ENCODE measurements at regions not wholly inside any gene's neighbourhood (a gene's known extent, or its start where the extent isn't known, plus 50 kb on each side); places are given as distances from the start of the nearest gene placed in this dataset.

DNA sequence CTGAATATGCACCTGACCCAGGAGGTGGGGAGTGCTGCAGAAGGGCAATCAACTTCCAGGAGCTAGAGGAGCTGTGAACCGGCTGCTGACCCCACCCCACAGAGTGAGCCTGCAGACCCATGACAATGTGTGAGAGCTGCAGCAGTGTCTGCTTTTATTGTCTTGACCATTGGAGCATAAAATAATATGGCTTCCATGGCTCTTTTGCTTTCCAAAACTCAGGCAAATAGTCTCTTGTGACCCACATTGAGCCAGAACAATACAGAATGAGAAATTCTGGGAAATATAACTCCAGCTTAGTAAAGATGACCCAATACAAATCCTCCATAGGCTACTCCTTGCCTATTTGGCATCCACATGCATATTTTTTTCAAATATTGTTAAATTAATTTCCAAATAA is 309.6 kb downstream of the PYDC2 start:
- DNase-seq (no peak), ATAC-seq (no peak)
- no peaks in the 10 kb centered on the region for H3K4me1 ChIP-seq (ENCODE audit: low read depth)
- intact Hi-C loops (cut with DNase I, micrococcal nuclease) = no loop called here
- no peaks in the 10 kb centered on the region for H3K36me3 ChIP-seq (ENCODE audit: low read depth)
- peaks cover 7% of the 10 kb centered on the region for H3K9me3 ChIP-seq
- H3K4me3 ChIP-seq = no peak overlapping the region
- TF ChIP-seq, protein P1, sequence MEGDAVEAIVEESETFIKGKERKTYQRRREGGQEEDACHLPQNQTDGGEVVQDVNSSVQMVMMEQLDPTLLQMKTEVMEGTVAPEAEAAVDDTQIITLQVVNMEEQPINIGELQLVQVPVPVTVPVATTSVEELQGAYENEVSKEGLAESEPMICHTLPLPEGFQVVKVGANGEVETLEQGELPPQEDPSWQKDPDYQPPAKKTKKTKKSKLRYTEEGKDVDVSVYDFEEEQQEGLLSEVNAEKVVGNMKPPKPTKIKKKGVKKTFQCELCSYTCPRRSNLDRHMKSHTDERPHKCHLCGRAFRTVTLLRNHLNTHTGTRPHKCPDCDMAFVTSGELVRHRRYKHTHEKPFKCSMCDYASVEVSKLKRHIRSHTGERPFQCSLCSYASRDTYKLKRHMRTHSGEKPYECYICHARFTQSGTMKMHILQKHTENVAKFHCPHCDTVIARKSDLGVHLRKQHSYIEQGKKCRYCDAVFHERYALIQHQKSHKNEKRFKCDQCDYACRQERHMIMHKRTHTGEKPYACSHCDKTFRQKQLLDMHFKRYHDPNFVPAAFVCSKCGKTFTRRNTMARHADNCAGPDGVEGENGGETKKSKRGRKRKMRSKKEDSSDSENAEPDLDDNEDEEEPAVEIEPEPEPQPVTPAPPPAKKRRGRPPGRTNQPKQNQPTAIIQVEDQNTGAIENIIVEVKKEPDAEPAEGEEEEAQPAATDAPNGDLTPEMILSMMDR (IDR thresholded peaks at IDR 0.05) = no peak

DNA sequence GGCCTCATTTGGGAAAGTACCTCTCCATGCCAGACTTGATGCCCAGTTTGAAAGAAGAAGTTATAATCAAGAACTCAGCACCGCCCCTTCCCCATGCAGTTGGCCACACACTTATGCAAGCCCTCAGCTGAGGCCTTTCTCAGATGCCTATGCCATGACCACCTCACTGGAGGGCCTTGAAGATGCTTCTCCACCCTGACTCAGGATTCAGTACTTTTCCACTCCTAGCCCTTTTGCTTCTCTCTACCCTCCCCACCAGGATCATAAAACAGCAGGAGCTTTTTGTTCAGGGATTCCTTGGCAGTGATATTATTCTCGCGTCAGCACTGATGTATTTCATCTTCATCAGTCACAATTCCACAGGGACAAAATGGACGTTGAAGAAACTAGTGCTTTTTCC is 313.5 kb downstream of the PYDC2 start:
- Histone ChIP-seq H3K36me3 (ENCODE audit: low read depth) (no peaks in the 10 kb centered on the region), H3K4me1 (ENCODE audit: low read depth) (no peaks in the 10 kb centered on the region), H3K9me3 (peaks cover 5% of the 10 kb centered on the region), H3K4me3 (no peak overlapping the region)
- no peak for DNase-seq
- intact Hi-C loops (cut with DNase I, micrococcal nuclease) = no loop called here
- no peak for ATAC-seq
- TF ChIP-seq, protein P1 (IDR thresholded peaks at IDR 0.05) = no peak

DNA sequence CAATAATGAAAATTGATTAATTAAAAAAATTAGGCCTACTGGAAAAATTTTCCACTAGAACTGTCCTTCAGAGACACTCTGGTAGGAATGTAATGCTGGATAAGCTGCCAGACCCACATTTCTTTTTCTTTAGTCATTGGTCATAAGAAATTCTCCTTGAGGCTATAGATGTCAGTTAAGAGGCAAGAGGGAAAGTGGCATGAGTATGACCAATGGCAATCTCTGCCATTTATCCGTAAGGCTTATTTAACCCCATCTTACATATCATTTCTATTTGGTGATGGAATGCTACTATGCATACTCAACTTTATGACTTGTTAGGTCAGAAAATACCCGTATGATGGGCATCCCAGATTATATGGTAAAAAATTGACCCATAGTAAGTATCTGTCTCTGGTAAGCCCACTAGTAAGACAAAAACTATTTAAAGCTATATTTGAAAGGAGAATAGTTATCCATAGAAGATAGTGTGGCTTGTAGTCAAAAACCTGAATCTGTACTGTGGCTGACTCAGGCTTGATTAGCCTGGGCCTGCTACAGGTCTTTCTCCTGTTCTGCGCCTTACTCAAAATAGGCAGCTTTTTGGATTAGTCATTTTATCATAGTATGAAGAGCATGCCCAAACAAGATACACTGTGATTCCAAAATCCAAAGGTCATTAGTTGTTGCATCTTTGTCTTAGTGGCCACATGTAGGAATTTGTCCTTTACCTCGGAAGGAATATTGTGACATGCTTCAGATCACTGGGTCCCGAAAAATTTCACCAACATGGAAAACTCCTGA is 314.7 kb downstream of the PYDC2 start:
- TF ChIP-seq, protein P1 (IDR thresholded peaks at IDR 0.05) = no peak
- DNase-seq (no peak), ATAC-seq (no peak)
- intact Hi-C loops (cut with DNase I, micrococcal nuclease) = no loop called here
- Histone ChIP-seq H3K36me3 (ENCODE audit: low read depth) (no peaks in the 10 kb centered on the region), H3K4me1 (ENCODE audit: low read depth) (no peaks in the 10 kb centered on the region), H3K4me3 (no peak overlapping the region), H3K9me3 (peaks cover 5% of the 10 kb centered on the region)

DNA sequence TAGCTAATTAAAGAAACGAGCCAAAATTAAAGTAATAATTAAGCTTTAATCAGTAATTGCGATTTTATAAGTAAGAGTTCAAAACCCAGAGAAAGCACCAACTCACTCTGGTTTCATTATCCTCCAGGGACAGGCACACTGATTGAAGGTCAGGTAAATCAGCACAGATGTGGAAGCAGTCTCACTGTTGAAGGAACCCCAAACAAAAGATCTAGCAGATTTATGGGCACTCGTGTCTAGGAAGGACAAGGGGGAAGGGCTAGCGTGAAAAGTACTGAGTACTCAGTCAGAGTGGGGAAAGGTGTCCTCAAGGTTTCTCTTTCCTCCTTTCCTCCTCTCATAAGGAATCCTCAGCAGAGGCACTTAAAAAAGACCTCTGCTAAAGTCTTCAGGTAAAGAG is 320.1 kb downstream of the PYDC2 start:
- Histone ChIP-seq H3K9me3 (peaks cover 5% of the 10 kb centered on the region), H3K36me3 (ENCODE audit: low read depth) (no peaks in the 10 kb centered on the region), H3K4me3 (no peak overlapping the region), H3K4me1 (ENCODE audit: low read depth) (no peaks in the 10 kb centered on the region)
- TF ChIP-seq, protein P1 (IDR thresholded peaks at IDR 0.05) = no peak
- no peak for ATAC-seq
- intact Hi-C loops (cut with DNase I, micrococcal nuclease) = no loop called here
- no peak for DNase-seq

DNA sequence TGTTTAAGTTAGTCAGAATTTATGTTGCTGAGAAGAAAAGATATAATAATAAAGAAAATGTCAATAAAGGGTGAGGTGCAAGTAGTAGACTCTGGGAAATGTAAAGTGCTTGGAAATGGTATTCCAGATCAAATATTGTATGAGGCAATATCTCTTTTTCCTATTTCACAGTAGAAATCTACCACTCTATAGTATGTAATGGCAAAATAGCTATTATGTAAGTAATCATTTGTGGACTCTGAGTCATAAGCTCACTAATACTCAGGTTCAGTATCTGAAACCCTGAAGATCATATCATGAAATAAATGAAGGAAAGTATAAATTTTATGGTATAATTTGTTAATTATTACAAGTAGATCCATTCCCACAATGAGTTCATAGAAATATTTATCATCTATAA is 322.1 kb downstream of the PYDC2 start:
- TF ChIP-seq, protein P1 (IDR thresholded peaks at IDR 0.05) = no peak
- Histone ChIP-seq H3K4me1 (ENCODE audit: low read depth) (no peaks in the 10 kb centered on the region), H3K4me3 (no peak overlapping the region), H3K36me3 (ENCODE audit: low read depth) (no peaks in the 10 kb centered on the region), H3K9me3 (no peaks in the 10 kb centered on the region)
- intact Hi-C loops (cut with DNase I, micrococcal nuclease) = no loop called here
- DNase-seq = no peak
- ATAC-seq = no peak
